Suppressor macrophage treated with lipopolysaccharide for 4 hours (primary cell): ENCODE measurements at regions not wholly inside any gene's neighbourhood (a gene's known extent, or its start where the extent isn't known, plus 50 kb on each side); places are given as distances from the start of the nearest gene placed in this dataset.
"Not testable (repeated sequence)": the region's sequence is repeated elsewhere in the genome, so short reads cannot be mapped to it uniquely, and the experiment has no call there.

Experiments
- DNase-seq: peaks from one replicate; pipeline ENCODE4 v3.0.0-alpha.2; 2020

- DNase-seq, result no peak
Observed at GRCh38 chr7:110421490-110422241, 669.3 kb upstream of the LRRN3 start.

- DNase-seq, result no peak
Observed at GRCh38 chr7:110432061-110432553, 658.8 kb upstream of the LRRN3 start.

DNA sequence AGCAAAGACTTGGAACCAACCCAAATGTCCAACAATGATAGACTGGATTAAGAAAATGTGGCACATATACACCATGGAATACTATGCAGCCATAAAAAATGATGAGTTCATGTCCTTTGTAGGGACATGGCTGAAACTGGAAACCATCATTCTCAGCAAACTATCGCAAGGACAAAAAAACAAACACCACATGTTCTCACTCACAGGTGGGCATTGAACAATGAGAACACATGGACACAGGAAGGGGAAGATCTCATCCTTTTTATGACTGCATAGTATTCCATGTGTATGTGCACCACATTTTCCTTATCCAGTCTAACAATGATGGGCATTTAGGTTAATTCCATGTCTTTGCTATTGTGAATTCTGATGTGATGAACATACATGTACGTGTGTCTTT, 652.0 kb upstream of the LRRN3 start:
- not testable (repeated sequence) for DNase-seq

DNA sequence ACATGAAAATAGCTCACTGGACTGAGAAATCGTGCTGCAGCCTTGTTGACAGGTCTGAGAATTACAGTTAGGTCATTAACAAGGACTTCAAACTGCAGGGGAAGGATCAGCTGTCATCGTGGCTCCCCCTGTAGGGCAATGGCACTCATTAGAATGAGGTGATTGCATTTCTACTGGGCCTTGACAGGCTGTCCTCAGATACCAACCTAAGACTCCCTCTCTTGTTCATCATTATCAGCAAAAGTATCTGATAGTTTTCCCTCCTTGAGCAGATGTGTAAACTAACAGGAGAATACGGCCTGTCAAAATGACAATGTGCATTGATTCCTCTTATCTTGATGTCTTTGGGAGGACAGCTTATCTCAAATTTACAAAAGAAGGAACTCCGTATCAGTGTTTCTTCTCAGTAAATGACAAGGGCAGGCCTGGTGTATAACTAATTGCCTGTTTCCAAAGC, 648.5 kb upstream of the LRRN3 start:
- DNase-seq, result no peak

DNA sequence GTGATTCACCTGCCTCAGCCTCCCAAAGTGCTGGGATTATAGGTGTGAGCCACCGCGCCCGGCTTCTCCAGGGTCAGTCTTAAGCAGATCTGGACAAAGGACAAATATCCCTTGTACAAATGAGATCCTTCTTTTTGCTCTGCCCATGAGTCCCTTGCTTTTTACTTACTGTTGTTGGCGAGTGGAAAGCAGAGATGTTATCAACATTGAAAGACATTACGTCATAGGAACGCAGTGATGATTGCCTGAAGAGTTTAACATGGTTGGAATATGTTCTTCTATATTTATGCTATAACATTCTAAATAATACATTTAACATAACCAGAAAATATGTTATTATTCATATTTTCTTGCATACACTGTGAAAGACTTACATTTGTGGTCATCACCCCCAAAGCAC, 644.3 kb upstream of the LRRN3 start:
- no peak for DNase-seq

- DNase-seq, result no peak
Observed at GRCh38 chr7:110448918-110449317, 642.0 kb upstream of the LRRN3 start.

GRCh38 chr7:110454713-110455112, 636.2 kb upstream of the LRRN3 start:
- DNase-seq, result no peak

DNA sequence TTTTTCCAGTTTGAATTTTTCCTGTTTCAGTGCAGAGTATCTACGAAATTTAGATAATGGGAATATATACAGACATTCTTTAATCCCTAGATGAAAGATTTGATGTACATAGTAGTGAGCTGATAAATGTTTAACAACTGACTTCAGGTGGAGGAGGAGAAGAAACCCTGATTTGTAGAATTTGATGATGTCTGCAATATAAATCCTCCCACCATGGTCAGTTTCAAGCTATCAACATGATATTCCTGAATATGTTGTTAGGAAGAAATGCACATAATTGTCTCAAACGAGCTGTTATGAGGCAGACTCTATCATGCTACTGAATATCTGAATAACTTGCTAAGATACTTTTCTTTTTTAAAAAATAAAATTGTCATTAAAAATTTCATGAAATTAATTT, 629.3 kb upstream of the LRRN3 start:
- DNase-seq, result no peak

GRCh38 chr7:110470420-110470819, 620.5 kb upstream of the LRRN3 start:
- no peak for DNase-seq

DNA sequence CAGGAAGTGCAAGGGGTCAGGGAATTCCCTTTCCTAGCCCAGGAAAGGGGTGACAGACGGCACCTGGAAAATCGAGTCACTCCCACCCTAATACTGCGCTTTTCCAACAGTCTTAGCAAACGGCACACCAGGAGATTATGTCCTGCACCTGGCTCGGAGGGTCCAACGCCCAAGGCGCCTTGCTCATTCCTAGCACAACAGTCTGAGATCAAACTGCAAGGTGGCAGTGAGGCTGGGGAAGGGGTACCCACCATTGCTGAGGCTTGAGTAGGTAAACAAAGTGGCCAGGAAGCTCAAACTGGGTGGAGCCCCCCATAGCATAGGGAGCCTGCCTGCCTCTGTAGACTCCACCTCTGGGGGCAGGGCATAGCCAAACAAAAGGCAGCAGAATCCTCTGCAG, 618.5 kb upstream of the LRRN3 start:
- not testable (repeated sequence) for DNase-seq

DNA sequence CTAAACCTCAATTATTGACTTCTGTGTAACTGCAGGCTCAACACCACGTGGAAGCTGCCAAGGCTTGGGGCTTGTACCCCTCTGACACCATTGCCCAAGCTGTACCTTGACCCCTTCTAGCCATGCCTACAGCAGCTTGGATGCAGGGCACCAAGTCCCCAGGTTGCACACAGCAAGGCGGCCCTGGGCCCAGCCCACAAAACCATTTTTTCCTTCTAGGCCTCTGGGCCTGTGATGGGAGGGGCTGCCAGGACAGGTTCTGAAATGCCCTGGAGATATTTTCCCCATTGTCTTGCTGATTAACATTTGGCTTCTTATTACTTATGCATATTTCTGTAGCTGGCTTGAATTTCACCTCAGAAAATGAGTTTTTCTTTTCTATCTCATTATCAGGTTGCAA, 610.0 kb upstream of the LRRN3 start:
- DNase-seq, result no peak

- DNase-seq, result no peak
Observed at GRCh38 chr7:110483553-110483952, 607.4 kb upstream of the LRRN3 start.

DNA sequence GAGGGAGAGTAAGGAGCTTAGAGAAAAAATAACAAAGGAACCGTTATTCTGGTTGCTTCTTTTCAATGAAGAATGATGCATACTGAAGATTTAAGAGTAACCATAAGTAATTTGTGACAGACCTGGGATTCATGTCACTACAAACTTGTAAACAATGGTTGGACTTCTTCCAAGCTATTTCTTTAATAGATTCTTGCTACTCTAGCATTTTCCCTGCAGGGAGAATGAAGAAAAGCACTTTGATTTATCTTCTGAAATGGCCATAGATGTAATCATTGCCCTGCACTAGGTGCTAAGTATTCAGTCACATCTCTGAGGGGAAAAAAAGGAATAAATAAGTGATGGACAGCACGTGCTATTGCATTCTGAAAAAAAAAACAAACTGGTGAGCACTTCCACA, 606.6 kb upstream of the LRRN3 start:
- DNase-seq, result no peak

DNA sequence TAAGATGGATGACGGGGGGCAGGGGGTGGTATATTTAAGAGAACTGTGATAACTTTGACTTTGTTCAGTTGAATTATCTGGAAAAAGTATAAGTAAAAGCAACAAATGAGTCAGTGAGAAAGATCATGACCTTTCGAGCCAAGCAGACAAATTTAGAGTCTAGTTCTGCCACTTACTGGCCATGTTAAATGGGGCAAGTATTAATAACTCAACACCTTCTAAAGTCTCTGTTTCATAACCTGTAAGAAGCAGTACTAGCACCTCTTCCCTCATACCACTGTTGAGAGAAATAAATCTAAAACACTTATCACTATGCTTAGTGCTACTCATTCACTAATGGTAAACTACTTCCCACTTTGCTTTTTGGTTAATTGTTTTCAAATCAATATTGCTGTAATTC, 604.4 kb upstream of the LRRN3 start:
- no peak for DNase-seq

DNA sequence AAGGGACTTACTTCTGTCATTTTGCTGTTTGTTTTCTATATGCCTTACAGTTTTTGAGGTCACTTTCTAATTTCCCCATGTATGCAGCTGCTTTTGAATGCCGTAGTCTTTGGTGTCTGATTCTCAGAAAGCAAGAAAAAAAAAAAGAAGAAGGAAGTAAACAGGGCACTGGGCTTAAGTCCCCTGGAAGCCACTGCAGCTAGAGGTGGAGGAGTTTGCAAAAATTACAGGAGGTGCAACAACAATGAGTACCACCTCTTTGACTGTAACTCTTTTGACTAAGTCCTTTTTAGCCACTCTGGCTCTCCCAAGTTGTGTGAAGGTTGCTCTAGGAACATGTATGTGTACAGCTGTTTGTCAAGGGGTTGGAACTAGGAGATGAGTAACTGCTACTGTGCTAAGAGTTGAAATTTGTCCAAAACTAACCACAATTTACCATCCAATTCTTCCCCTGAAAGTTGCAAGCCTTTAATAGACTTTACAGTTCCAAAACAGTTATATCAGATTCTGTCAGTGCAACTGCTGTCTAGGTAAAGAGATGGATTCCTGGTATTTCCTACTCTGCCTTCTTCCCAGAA, 588.0 kb upstream of the LRRN3 start:
- DNase-seq, result no peak

- no peak for DNase-seq
Observed at GRCh38 chr7:110507369-110507768, 583.6 kb upstream of the LRRN3 start.

DNA sequence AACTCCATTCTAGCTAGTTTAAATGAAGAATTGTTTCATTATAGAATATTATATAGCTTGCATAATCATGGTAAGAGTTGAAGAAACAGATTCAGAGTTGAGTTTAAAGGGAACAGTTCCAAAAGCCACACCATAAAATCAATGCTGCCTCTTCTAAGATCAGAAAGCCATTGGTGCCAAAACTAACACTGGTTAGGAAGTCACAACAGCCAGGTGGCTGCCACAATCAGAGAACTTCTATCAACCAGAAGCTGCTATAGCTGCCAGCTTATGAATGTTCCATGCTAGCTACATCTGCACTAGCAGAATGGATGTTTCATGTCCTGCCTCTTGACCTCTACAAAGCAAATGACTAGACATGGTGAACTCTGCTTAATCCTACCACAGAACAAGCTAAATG, 583.1 kb upstream of the LRRN3 start:
- DNase-seq, result no peak

DNA sequence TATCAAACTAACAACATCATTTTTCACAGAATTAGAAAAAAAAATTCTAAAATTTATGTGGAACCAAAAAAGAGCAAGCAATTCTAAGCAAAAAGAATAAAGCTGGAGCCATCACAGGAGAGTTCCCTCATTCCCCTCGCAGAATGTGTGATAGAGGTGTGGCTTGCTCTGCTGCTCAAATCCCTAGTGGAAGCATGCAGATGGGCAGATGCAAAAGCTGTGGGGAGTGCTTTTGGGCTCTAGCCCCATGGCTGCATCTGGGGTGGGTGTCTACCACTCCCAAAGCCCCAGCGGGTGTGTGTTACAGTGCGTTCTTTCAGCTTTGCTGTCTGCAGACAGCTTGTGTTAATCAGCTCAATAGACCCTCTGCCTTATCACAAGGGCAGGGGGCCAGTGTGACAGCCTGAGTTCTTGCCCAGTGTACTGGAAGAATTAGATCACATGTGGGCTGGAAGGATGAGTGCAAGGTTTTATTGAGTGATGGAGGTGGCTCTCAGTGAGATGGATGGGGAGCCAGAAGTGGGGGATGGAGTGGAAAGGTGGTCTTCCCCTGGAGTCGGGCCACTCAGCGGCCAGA, 575.9 kb upstream of the LRRN3 start:
- not testable (repeated sequence) for DNase-seq

GRCh38 chr7:110519851-110520250, 571.1 kb upstream of the LRRN3 start:
- no peak for DNase-seq

DNA sequence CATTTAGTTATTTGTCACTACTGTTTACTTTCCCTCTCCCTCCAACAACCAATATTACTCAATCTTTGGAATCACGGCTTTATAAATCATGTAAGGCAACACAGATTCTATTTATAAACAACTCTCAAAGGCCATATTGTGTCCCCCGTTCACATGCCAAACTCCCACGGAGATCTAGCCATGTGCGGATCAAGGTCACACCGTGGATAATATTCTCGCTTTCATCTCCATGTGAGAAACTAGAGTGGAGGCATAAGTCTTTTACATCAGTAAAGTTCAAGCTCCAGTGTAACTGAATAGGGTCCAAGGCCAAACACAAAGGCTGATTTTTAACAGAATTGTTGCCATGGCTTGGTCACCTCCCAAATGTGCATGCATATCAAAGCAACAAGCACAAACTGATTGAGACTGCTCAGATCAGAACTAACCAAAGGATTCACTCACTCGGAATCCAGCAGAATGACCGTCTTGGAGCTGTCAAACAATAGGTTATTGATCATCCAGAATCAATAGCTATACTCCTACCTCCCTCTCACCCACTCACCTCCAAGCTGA, 569.5 kb upstream of the LRRN3 start:
- DNase-seq, result no peak

- no peak for DNase-seq
Observed at GRCh38 chr7:110522061-110522760, 568.7 kb upstream of the LRRN3 start.

- DNase-seq, result no peak
Observed at GRCh38 chr7:110522761-110523200, 568.1 kb upstream of the LRRN3 start.

GRCh38 chr7:110529175-110529574, 561.8 kb upstream of the LRRN3 start:
- no peak for DNase-seq
